CD14-positive monocyte (primary cell): ENCODE measurements at regions not wholly inside any gene's neighbourhood (a gene's known extent, or its start where the extent isn't known, plus 50 kb on each side); places are given as distances from the start of the nearest gene placed in this dataset.

ENCODE experiments used
- DNase-seq, 3 donors: peaks; one replicate each; pipeline ENCODE4 v3.0.0-alpha.2; 2011 to 2022
- H2AFZ ChIP-seq: 2 replicates; pipeline ENCODE4 v1.6.0; 2012; ENCODE audit warnings: mild to moderate bottlenecking, low read depth, low read length, inconsistent platforms; ENCODE audit not compliant: insufficient read depth, poor library complexity, severe bottlenecking
- H3K27ac ChIP-seq, 2 donors: 1 replicate in 1 of 2; 2 replicates in 1 of 2; pipeline ENCODE4 v1.5.1; 2012 to 2013; ENCODE audit warnings: low read length in 2 of 2, control low read depth in 1 of 2, inconsistent platforms in 1 of 2, low read depth in 1 of 2, mild to moderate bottlenecking in 1 of 2
- H3K27me3 ChIP-seq, 2 donors: one replicate each; pipeline versions ENCODE4 v1.6.0 to v1.6.1; 2011 to 2013; ENCODE audit warnings: low read length in 2 of 2; ENCODE audit not compliant: control insufficient read depth in 2 of 2, insufficient read depth in 2 of 2
- H3K36me3 ChIP-seq, 2 donors: replicated peaks in 1 of 2; 1 replicate in 1 of 2; 2 replicates in 1 of 2; pipeline versions ENCODE4 v1.5.1 to v1.6.1; 2012 to 2013; ENCODE audit warnings: low read length in 2 of 2, control low read depth in 1 of 2, inconsistent platforms in 1 of 2, mild to moderate bottlenecking in 1 of 2; ENCODE audit not compliant: insufficient read depth in 2 of 2, control insufficient read depth in 1 of 2
- H3K4me1 ChIP-seq, 2 donors: 1 replicate in 1 of 2; 2 replicates in 1 of 2; pipeline versions ENCODE4 v1.5.1 to v1.6.1; 2012 to 2013; ENCODE audit warnings: low read length in 2 of 2, control low read depth in 1 of 2, inconsistent platforms in 1 of 2, mild to moderate bottlenecking in 1 of 2, moderate library complexity in 1 of 2; ENCODE audit not compliant: insufficient read depth in 2 of 2, control insufficient read depth in 1 of 2
- H3K4me2 ChIP-seq: replicated peaks from 2 replicates; pipeline ENCODE3; 2012; ENCODE audit warnings: low read length, moderate library complexity, mild to moderate bottlenecking; ENCODE audit not compliant: poor library complexity, severe bottlenecking; ENCODE audit errors: extremely low read depth
- H3K4me3 ChIP-seq, 3 experiments: fragments of 200-600 bp in 1 of 3; sonication (generic) in 1 of 3; replicated peaks in 1 of 3; 1 replicate in 2 of 3; 2 replicates in 1 of 3; pipeline ENCODE4 v1.5.1; 2011 to 2013; ENCODE audit warnings: low read length in 3 of 3, mild to moderate bottlenecking in 3 of 3, control low read depth in 2 of 3, low read depth in 2 of 3, inconsistent platforms in 1 of 3, moderate library complexity in 1 of 3
- H3K79me2 ChIP-seq: 2 replicates; pipeline ENCODE4 v1.6.0; 2012; ENCODE audit warnings: mild to moderate bottlenecking, control low read depth, inconsistent platforms, low read length, moderate library complexity; ENCODE audit not compliant: insufficient read depth
- H3K9ac ChIP-seq: 2 replicates; pipeline ENCODE4 v1.6.0; 2017; ENCODE audit warnings: low read length, mild to moderate bottlenecking; ENCODE audit not compliant: insufficient read depth, poor library complexity, severe bottlenecking
- H3K9me3 ChIP-seq, 2 donors: replicated peaks in 1 of 2; 1 replicate in 1 of 2; 2 replicates in 1 of 2; pipeline versions ENCODE4 v1.5.1 to v1.6.1; 2012 to 2013; ENCODE audit warnings: low read length in 2 of 2, control low read depth in 1 of 2; ENCODE audit not compliant: control insufficient read depth in 1 of 2, insufficient read depth in 1 of 2
- H4K20me1 ChIP-seq: 2 replicates; pipeline ENCODE4 v1.6.0; 2012; ENCODE audit warnings: mild to moderate bottlenecking, low read length, control low read depth, moderate library complexity; ENCODE audit not compliant: insufficient read depth
- H3K27ac Mint-ChIP-seq, 7 donors: one replicate each; pipeline ENCODE4 v1.8.0; 2020; ENCODE audit warnings: mild to moderate bottlenecking in 7 of 7, mixed read lengths in 7 of 7, moderate library complexity in 6 of 7, inconsistent platforms in 2 of 7
- H3K27me3 Mint-ChIP-seq, 3 donors: one replicate each; pipeline ENCODE4 v1.8.0; 2021 to 2022; ENCODE audit warnings: low read depth in 3 of 3, mild to moderate bottlenecking in 3 of 3, mixed read lengths in 3 of 3, moderate library complexity in 3 of 3, inconsistent platforms in 1 of 3
- H3K36me3 Mint-ChIP-seq, 2 donors: one replicate each; pipeline ENCODE4 v1.8.0; 2020; ENCODE audit warnings: mixed read lengths in 2 of 2, inconsistent platforms in 1 of 2, mild to moderate bottlenecking in 1 of 2
- H3K4me1 Mint-ChIP-seq: one replicate; pipeline ENCODE4 v1.8.0; 2020; ENCODE audit warnings: mild to moderate bottlenecking, mixed read lengths
- H3K4me3 Mint-ChIP-seq, 2 donors: one replicate each; pipeline ENCODE4 v1.8.0; 2020; ENCODE audit warnings: mild to moderate bottlenecking in 2 of 2, mixed read lengths in 2 of 2, moderate library complexity in 1 of 2
- H3K9me3 Mint-ChIP-seq, 7 donors: one replicate each; pipeline ENCODE4 v1.8.0; 2020 to 2022; ENCODE audit warnings: mixed read lengths in 7 of 7, mild to moderate bottlenecking in 6 of 7, moderate library complexity in 6 of 7, inconsistent platforms in 2 of 7
- CTCF ChIP-seq: fragments of 200-600 bp; IDR thresholded peaks from one replicate; pipeline ENCODE4 v1.8.0; 2022; ENCODE audit warnings: antibody characterized with exemption, mild to moderate bottlenecking
- WGBS: methylation state at CpG from one replicate; pipeline ENCODE4 v1.1.5; 2013; ENCODE audit warnings: missing lambda C conversion rate; ENCODE audit not compliant: insufficient coverage; 5-methylcytosine and 5-hydroxymethylcytosine counted together
- intact Hi-C, 2 donors: fragments of 100-400 bp; cut with micrococcal nuclease; formaldehyde crosslinking; loops; one replicate each; pipeline versions ENCODE4 v1.15.0 to v1.15.1; 2023

- H3K4me1 ChIP-seq: no peaks in the 10 kb centered on the region
- H3K9ac ChIP-seq: no peak overlapping the region
- H3K79me2 ChIP-seq: no peaks in the 10 kb centered on the region
- no peak overlapping the region for H3K27ac ChIP-seq
- WGBS: 100% methylated on average over 1 of the region's 2 CpGs
- H3K27me3 ChIP-seq: no peaks in the 10 kb centered on the region
- Mint-ChIP-seq H3K4me1 (no peaks in the 10 kb centered on the region), H3K27me3 (peaks cover 0 to 3% (median 0%) of the 10 kb centered on the region in 3 donors), H3K36me3 (no peaks in the 10 kb centered on the region), H3K4me3 (no peak overlapping the region), H3K27ac (no peak overlapping the region), H3K9me3 (no peaks in the 10 kb centered on the region)
- no peak for DNase-seq
- no peak overlapping the region for H3K4me2 ChIP-seq
- no peaks in the 10 kb centered on the region for H3K36me3 ChIP-seq
- TF ChIP-seq CTCF: no peak
- intact Hi-C loops: no loop called here
- no peaks in the 10 kb centered on the region for H3K9me3 ChIP-seq
- no peak overlapping the region for H2AFZ ChIP-seq
- H4K20me1 ChIP-seq: no peaks in the 10 kb centered on the region
- H3K4me3 ChIP-seq: no peak overlapping the region
Measured at GRCh38 chr2:225103737-225104141, 61.5 kb upstream of the DOCK10 start.

GRCh38 chr2:225100856-225101294 lies 58.6 kb upstream of the DOCK10 start:
- H3K4me2 ChIP-seq: no peak overlapping the region
- Mint-ChIP-seq H3K4me1 (no peaks in the 10 kb centered on the region), H3K27ac (no peak overlapping the region), H3K36me3 (no peaks in the 10 kb centered on the region), H3K27me3 (peaks cover 0 to 3% (median 0%) of the 10 kb centered on the region in 3 donors), H3K4me3 (no peak overlapping the region), H3K9me3 (peaks cover 0 to 4% (median 0%) of the 10 kb centered on the region in 7 donors)
- no peaks in the 10 kb centered on the region for H3K9me3 ChIP-seq
- H3K27ac ChIP-seq: no peak overlapping the region
- no peaks in the 10 kb centered on the region for H3K79me2 ChIP-seq
- DNase-seq: no peak
- H2AFZ ChIP-seq: no peak overlapping the region
- TF ChIP-seq CTCF: no peak
- no peaks in the 10 kb centered on the region for H4K20me1 ChIP-seq
- no peaks in the 10 kb centered on the region for H3K4me1 ChIP-seq
- WGBS: 100% methylated on average over 1 of the region's 1 CpG
- H3K27me3 ChIP-seq: no peaks in the 10 kb centered on the region
- H3K4me3 ChIP-seq: no peak overlapping the region
- intact Hi-C loops: no loop called here
- no peak overlapping the region for H3K9ac ChIP-seq
- H3K36me3 ChIP-seq: no peaks in the 10 kb centered on the region
